Motor neuron (in vitro differentiated cells): ENCODE measurements at regions not wholly inside any gene's neighbourhood (a gene's known extent, or its start where the extent isn't known, plus 50 kb on each side); places are given as distances from the start of the nearest gene placed in this dataset.
A peak's percentile ranks its signal among the peaks of the same experiment; 100 is the strongest.

Source experiments
- ATAC-seq, 8 experiments: fragments of 200-7000 bp; cut with Tn5 transposase; replicated peaks in 6 of 8; 2 replicates each; pipeline ENCODE4 v1.8.0; 2021; ENCODE audit warnings: mild to moderate bottlenecking in 8 of 8, moderate library complexity in 8 of 8
- H3K27ac ChIP-seq, 2 donors: fragments of 250-450 bp; sonication (Bioruptor Pico); 2 replicates each; pipeline ENCODE4 v1.9.0; 2021; ENCODE audit warnings: antibody characterized with exemption in 2 of 2, mild to moderate bottlenecking in 2 of 2, moderate library complexity in 1 of 2
- H3K4me1 ChIP-seq, 2 donors: fragments of 250-450 bp; sonication (Bioruptor Pico); replicated peaks in 1 of 2; 2 replicates each; pipeline ENCODE4 v1.6.1; 2021; ENCODE audit warnings: antibody characterized with exemption in 2 of 2, mild to moderate bottlenecking in 2 of 2, moderate library complexity in 1 of 2
- H3K4me3 ChIP-seq, 5 donors: fragments of 250-450 bp; sonication (Bioruptor Pico); 2 replicates each; pipeline ENCODE4 v1.9.0; 2021; ENCODE audit warnings: antibody characterized with exemption in 5 of 5, mild to moderate bottlenecking in 5 of 5, moderate library complexity in 4 of 5
- WGBS, 10 experiments: fragments of 450-650 bp; shearing (Covaris generic); methylation state at CpG; one replicate each; pipeline ENCODE4 v1.0.0; 2022; 5-methylcytosine and 5-hydroxymethylcytosine counted together
- in situ Hi-C, 9 experiments: fragments of 400-800 bp; cut with MboI; loops; one replicate each; pipeline ENCODE4 v1.15.0; 2021; ENCODE audit warnings: low sequenced_read_pairs in 9 of 9, low pct_unique_long_range_greater_than_20kb in 2 of 9; ENCODE audit not compliant: unreplicated experiment in 9 of 9

DNA sequence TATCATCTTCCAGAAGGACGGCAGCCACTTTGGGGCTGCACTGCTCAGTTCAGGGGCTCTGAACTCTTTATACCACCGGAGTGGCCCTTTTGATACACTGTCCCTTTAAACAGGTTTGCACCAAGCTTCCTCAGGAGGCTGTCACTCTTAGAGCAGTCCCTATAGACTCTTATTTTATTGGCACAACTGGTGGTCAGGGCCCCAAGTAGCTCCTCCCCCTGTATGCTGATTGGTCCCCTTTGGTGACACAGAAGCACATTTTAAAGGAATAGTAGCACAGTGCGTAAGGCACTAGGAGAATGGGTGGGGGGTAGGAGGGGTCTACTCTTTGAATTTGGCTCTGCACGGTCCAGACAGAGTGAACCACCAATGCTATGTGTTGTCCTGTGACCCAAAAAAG is 122.6 kb upstream of the MLN start:
- ATAC-seq: peak in 4 of 8 experiments; percentile 25 to 61 (median 44)
- in situ Hi-C loops: no loop called here
- 77 to 100% (median 100%) methylated on average over 1 to 3 of the region's 4 CpGs; no CpG with 5 or more reads in 2 of the 10 experiments for WGBS, 10 experiments

GRCh38 chr6:33925936-33926335 is 122.1 kb upstream of the MLN start:
- WGBS, 10 experiments: 89 to 100% (median 98%) methylated on average over 1 to 5 of the region's 8 CpGs; no CpG with 5 or more reads in 4 of the 10 experiments
- no peak for ATAC-seq
- Histone ChIP-seq H3K4me3 (no peak overlapping the region), H3K4me1 (peaks cover 17 to 29% of the 10 kb centered on the region in 2 donors), H3K27ac (no peak overlapping the region)
- in situ Hi-C loops: no loop called here

More for the DNA sequence above, 122.6 kb upstream of the MLN start:
- Histone ChIP-seq H3K4me3 (no peak overlapping the region), H3K27ac (no peak overlapping the region), H3K4me1 (peaks cover 14 to 26% of the 10 kb centered on the region in 2 donors)

GRCh38 chr6:33925210-33925609 is 121.4 kb upstream of the MLN start:
- in situ Hi-C loops: no loop called here
- WGBS, 10 experiments: 94 to 100% (median 97%) methylated on average over 2 to 6 of the region's 7 CpGs; no CpG with 5 or more reads in 6 of the 10 experiments

DNA sequence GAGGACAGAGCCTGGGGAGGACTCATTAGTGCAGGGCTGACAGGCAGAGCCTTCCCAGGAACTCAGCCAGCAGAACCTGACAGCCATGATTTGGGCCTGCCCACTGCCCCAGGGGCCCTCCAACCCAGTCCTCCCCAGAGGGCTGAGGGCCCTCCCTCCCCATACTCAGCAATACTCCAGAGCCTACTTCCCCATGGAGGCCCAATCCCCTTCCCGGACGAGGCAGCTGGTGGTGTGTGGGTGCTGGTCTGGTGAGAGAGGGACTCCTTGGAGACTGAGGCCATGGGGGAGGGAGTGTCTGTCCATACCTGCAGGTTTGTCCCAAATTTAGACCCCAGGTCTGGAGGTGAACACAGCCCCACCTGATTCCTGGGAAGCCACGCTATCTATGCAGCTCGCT is 120.9 kb upstream of the MLN start:
- 100% methylated on average over 1 of the region's 4 CpGs; no CpG with 5 or more reads in 8 of the 10 experiments for WGBS, 10 experiments
- H3K27ac ChIP-seq: no peak overlapping the region
- no peak for ATAC-seq
- in situ Hi-C loops: no loop called here
- H3K4me3 ChIP-seq: no peak overlapping the region
- peaks cover 17 to 26% of the 10 kb centered on the region in 2 donors for H3K4me1 ChIP-seq

More at GRCh38 chr6:33925210-33925609, 121.4 kb upstream of the MLN start:
- H3K4me3 ChIP-seq: no peak overlapping the region
- no peak for ATAC-seq
- no peak overlapping the region for H3K27ac ChIP-seq
- peaks cover 17 to 26% of the 10 kb centered on the region in 2 donors for H3K4me1 ChIP-seq

- WGBS, 10 experiments: 27 to 100% (median 73%) methylated on average over 1 to 6 of the region's 10 CpGs; no CpG with 5 or more reads in 3 of the 10 experiments
- in situ Hi-C loops: no loop called here
- Histone ChIP-seq H3K27ac (no peak overlapping the region), H3K4me1 (peaks cover 17 to 26% of the 10 kb centered on the region in 2 donors), H3K4me3 (no peak overlapping the region)
- no peak for ATAC-seq
These were observed 120.2 kb upstream of the MLN start for GRCh38 chr6:33923857-33924514.

- no peak overlapping the region for H3K4me3 ChIP-seq
- in situ Hi-C loops: no loop called here
- H3K4me1 ChIP-seq: peaks cover 24 to 26% of the 10 kb centered on the region in 2 donors
- H3K27ac ChIP-seq: peak overlapping the region in 1 of 2 donors; percentile 44
- WGBS, 10 experiments: 30 to 89% (median 49%) methylated on average over 1 to 5 of the region's 5 CpGs; no CpG with 5 or more reads in 6 of the 10 experiments
- ATAC-seq: peak in 3 of 8 experiments; percentile 5 to 22 (median 9)
These were observed 117.9 kb upstream of the MLN start for GRCh38 chr6:33921745-33922144.

DNA sequence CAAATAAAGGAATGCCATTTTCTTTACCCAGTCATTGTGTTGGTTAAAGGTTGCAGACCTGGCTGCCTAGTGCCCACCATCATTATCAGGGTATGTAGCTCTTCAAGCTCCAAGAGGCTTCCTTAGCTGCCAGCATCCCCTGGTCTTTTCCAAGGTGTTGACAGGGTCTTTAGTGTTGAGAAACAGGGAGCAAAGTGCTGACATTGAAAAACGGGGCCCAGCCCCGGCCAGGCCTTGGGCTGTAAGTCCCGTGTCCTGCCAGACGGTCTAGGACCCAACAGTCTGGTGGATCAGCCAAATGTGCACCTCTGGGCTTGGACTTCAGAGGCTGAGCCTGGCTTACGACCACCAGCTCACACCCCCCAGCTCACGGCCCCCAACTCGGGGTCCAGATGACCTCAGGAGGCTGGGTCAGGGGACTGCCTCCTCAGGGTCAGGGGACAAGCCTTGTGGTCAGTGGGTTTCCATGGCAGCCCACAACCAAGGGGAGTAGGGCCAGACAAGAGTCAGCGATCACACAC is 114.4 kb upstream of the MLN start:
- peaks cover 19 to 28% of the 10 kb centered on the region in 2 donors for H3K4me1 ChIP-seq
- H3K27ac ChIP-seq: no peak overlapping the region
- in situ Hi-C loops: no loop called here
- H3K4me3 ChIP-seq: no peak overlapping the region
- ATAC-seq: no peak
- 44 to 100% (median 80%) methylated on average over 1 to 4 of the region's 8 CpGs; no CpG with 5 or more reads in 3 of the 10 experiments for whole genome bisulfite sequencing, 10 experiments

GRCh38 chr6:33915134-33915533 is 111.3 kb upstream of the MLN start:
- Histone ChIP-seq H3K4me1 (peaks cover 13 to 22% of the 10 kb centered on the region in 2 donors), H3K4me3 (no peak overlapping the region), H3K27ac (no peak overlapping the region)
- in situ Hi-C loops: no loop called here
- 0 to 90% (median 77%) methylated on average over 1 to 2 of the region's 3 CpGs; no CpG with 5 or more reads in 4 of the 10 experiments for WGBS, 10 experiments
- ATAC-seq: peak in 2 of 8 experiments; percentile 28 to 31

GRCh38 chr6:33914645-33915044 is 110.8 kb upstream of the MLN start:
- 20 to 100% (median 67%) methylated on average over 1 to 8 of the region's 8 CpGs; no CpG with 5 or more reads in 3 of the 10 experiments for WGBS, 10 experiments
- no peak for ATAC-seq
- H3K4me1 ChIP-seq: peaks cover 13 to 25% of the 10 kb centered on the region in 2 donors
- in situ Hi-C loops: no loop called here
- H3K27ac ChIP-seq: no peak overlapping the region
- no peak overlapping the region for H3K4me3 ChIP-seq

- Histone ChIP-seq H3K27ac (no peak overlapping the region), H3K4me3 (no peak overlapping the region), H3K4me1 (peaks cover 22 to 34% of the 10 kb centered on the region in 2 donors)
- in situ Hi-C loops: no loop called here
- ATAC-seq: peak in 2 of 8 experiments; percentile 88 to 91
- 0 to 100% methylated on average over 1 of the region's 1 CpG; no CpG with 5 or more reads in 8 of the 10 experiments for WGBS, 10 experiments
These were observed 108.4 kb upstream of the MLN start for GRCh38 chr6:33912195-33912594.

DNA sequence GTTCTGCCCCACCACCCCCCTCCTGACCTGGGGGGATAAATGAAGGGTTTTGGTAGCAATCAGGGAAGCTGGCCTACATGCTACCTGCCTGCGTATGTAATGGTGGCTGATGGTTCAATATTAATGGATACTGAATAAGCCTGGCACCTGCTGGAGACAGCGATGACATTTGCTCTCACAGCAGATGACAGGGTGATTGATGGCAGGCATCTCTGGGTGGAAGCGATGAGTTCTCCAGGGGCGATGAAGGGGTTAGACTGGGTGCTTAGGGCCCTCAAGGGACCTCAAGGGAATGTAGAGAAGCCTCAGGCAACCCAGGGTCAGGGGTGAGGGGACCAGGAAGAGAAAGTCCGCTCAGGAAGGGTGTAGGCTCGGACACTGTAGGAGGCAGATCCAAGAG is 107.7 kb upstream of the MLN start:
- peaks cover 15 to 34% of the 10 kb centered on the region in 2 donors for H3K4me1 ChIP-seq
- no peak overlapping the region for H3K4me3 ChIP-seq
- H3K27ac ChIP-seq: no peak overlapping the region
- in situ Hi-C loops: no loop called here
- WGBS, 10 experiments: 60 to 100% (median 94%) methylated on average over 1 to 4 of the region's 6 CpGs; no CpG with 5 or more reads in 1 of the 10 experiments
- ATAC-seq: no peak

GRCh38 chr6:33910594-33910993 is 106.8 kb upstream of the MLN start:
- ATAC-seq: peak in 4 of 8 experiments; percentile 41 to 65 (median 52)
- peaks cover 13 to 39% of the 10 kb centered on the region in 2 donors for H3K4me1 ChIP-seq
- in situ Hi-C loops: no loop called here
- H3K27ac ChIP-seq: no peak overlapping the region
- no peak overlapping the region for H3K4me3 ChIP-seq
- 86 to 100% (median 100%) methylated on average over 1 of the region's 5 CpGs; no CpG with 5 or more reads in 7 of the 10 experiments for WGBS, 10 experiments

DNA sequence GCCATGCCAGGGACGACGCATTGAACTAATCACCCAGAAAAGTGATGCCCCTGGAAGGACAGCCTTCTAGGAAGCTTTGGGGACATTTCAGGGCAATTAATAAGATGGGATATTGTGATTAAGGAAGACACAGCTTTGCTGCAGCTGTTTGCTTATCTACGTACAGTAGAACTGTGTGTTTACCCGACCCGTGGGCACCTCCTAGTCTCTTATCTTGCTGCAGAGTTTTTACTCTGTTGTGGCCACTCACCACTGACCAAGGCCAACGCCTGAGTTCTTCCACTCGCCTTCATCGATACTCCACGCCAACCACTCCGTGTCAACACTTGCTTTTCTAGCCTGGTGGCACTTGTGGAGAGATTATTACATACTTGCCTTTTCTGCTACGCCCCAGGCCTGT is 105.9 kb upstream of the MLN start:
- WGBS, 10 experiments: 33 to 100% (median 92%) methylated on average over 1 to 8 of the region's 11 CpGs; no CpG with 5 or more reads in 2 of the 10 experiments
- peaks cover 16 to 48% of the 10 kb centered on the region in 2 donors for H3K4me1 ChIP-seq
- in situ Hi-C loops: no loop called here

More for the DNA sequence above, 105.9 kb upstream of the MLN start:
- no peak overlapping the region for H3K4me3 ChIP-seq
- H3K27ac ChIP-seq: no peak overlapping the region
- no peak for ATAC-seq
